H1 (cell line): ENCODE measurements at regions not wholly inside any gene's neighbourhood (a gene's known extent, or its start where the extent isn't known, plus 50 kb on each side); places are given as distances from the start of the nearest gene placed in this dataset.

ENCODE experiments used
- CTCF ChIA-PET: fragments of 300-600 bp; sonication (Branson Sonifier 250); formaldehyde crosslinking; loops from one replicate; lab custom pipeline; 2021; ENCODE audit not compliant: partially characterized antibody; lab: Charles Lee
- POLR2A ChIA-PET: fragments of 300-600 bp; sonication (Branson Sonifier 250); formaldehyde crosslinking; loops from one replicate; lab custom pipeline; 2021; ENCODE audit warnings: inconsistent platforms; ENCODE audit not compliant: partially characterized antibody; lab: Charles Lee
- DNase-seq, 2 experiments: peaks; one replicate each; pipeline versions ENCODE4 v3.0.0 to v3.0.0-alpha.2; 2010 to 2022; ENCODE audit warnings: low spot score in 2 of 2, low read depth in 1 of 2, mixed read lengths in 1 of 2
- FAIRE-seq: peaks from 2 replicates; lab custom pipeline; 2011; peaks lifted over from hg19 to GRCh38; lab: Jason Lieb, UNC
- H2AFZ ChIP-seq: 2 replicates; pipeline ENCODE4 v1.8.1; 2012; ENCODE audit warnings: low read length, inconsistent platforms
- H2AK5ac ChIP-seq: 2 replicates; pipeline ENCODE4 v1.6.1; 2013; ENCODE audit warnings: low read depth, low read length
- H2BK120ac ChIP-seq: replicated peaks from 2 replicates; pipeline ENCODE3; 2013; ENCODE audit warnings: low read depth, low read length, inconsistent platforms
- H2BK12ac ChIP-seq: 2 replicates; pipeline ENCODE4 v1.6.1; 2013; ENCODE audit warnings: low read depth, low read length
- H2BK15ac ChIP-seq: 2 replicates; pipeline ENCODE4 v1.6.1; 2013; ENCODE audit warnings: low read length
- H2BK20ac ChIP-seq: 2 replicates; pipeline ENCODE4 v1.6.1; 2013; ENCODE audit warnings: low read length
- H2BK5ac ChIP-seq: 2 replicates; pipeline ENCODE4 v1.6.1; 2013; ENCODE audit warnings: low read depth, low read length
- H3K14ac ChIP-seq: 2 replicates; pipeline ENCODE4 v1.6.1; 2013; ENCODE audit warnings: inconsistent platforms; ENCODE audit not compliant: insufficient read length
- H3K18ac ChIP-seq: 2 replicates; pipeline ENCODE4 v1.6.1; 2013; ENCODE audit warnings: low read length; ENCODE audit errors: extremely low read depth
- H3K23ac ChIP-seq: 2 replicates; pipeline ENCODE4 v1.6.1; 2013; ENCODE audit warnings: inconsistent platforms; ENCODE audit not compliant: insufficient read length
- H3K23me2 ChIP-seq: 2 replicates; pipeline ENCODE4 v1.6.1; 2013; ENCODE audit warnings: low read depth, low read length
- H3K27ac ChIP-seq: 2 replicates; pipeline ENCODE4 v1.6.1; 2011; ENCODE audit warnings: low read depth, low read length, inconsistent platforms
- H3K27me3 ChIP-seq, 4 experiments: replicated peaks in 1 of 4; 1 replicate in 1 of 4; 2 replicates in 3 of 4; pipeline versions ENCODE4 v1.6.1 to v1.8.1; 2011 to 2013; ENCODE audit warnings: low read length in 3 of 4, mild to moderate bottlenecking in 3 of 4, inconsistent platforms in 2 of 4, mixed read lengths in 2 of 4, moderate library complexity in 1 of 4; ENCODE audit not compliant: control insufficient read depth in 3 of 4, insufficient read depth in 3 of 4; ENCODE audit errors: extremely low read depth in 1 of 4
- H3K36me3 ChIP-seq, 4 experiments: 2 replicates each; pipeline versions ENCODE4 v1.6.1 to v1.8.1; 2011 to 2013; ENCODE audit warnings: mild to moderate bottlenecking in 4 of 4, low read length in 3 of 4, moderate library complexity in 2 of 4, control low read depth in 1 of 4, inconsistent platforms in 1 of 4; ENCODE audit not compliant: insufficient read depth in 4 of 4, control insufficient read depth in 2 of 4
- H3K4ac ChIP-seq: replicated peaks from 2 replicates; pipeline ENCODE3; 2013; ENCODE audit warnings: low read length, low read depth, mixed read lengths, inconsistent platforms; ENCODE audit not compliant: insufficient read length
- H3K4me1 ChIP-seq, 4 experiments: replicated peaks in 1 of 4; 1 replicate in 1 of 4; 2 replicates in 3 of 4; pipeline versions ENCODE4 v1.6.1 to v1.8.1; 2011 to 2013; ENCODE audit warnings: low read length in 3 of 4, inconsistent platforms in 2 of 4, mixed read lengths in 1 of 4; ENCODE audit not compliant: insufficient read depth in 4 of 4, control insufficient read depth in 3 of 4
- H3K4me2 ChIP-seq, 2 experiments: 2 replicates each; pipeline versions ENCODE4 v1.6.1 to v1.8.1; 2011 to 2013; ENCODE audit warnings: low read depth in 2 of 2, low read length in 2 of 2, control low read depth in 1 of 2, inconsistent platforms in 1 of 2, mild to moderate bottlenecking in 1 of 2; ENCODE audit not compliant: insufficient read depth in 1 of 2
- H3K4me3 ChIP-seq, 4 experiments: fragments of 200-600, 300-600 bp in 1 of 4; sonication (generic), shearing (Covaris generic), sonication (Bioruptor Twin) in 1 of 4; 2 replicates each; pipeline versions ENCODE4 v1.5.1 to v1.8.1; 2011 to 2016; ENCODE audit warnings: low read length in 4 of 4, low read depth in 3 of 4, control low read depth in 2 of 4, inconsistent platforms in 2 of 4, mild to moderate bottlenecking in 2 of 4, mixed read lengths in 1 of 4, moderate library complexity in 1 of 4; ENCODE audit not compliant: insufficient read depth in 2 of 4; ENCODE audit errors: extremely low read depth in 1 of 4
- H3K56ac ChIP-seq: replicated peaks from 2 replicates; pipeline ENCODE3; 2013; ENCODE audit warnings: low read depth, mild to moderate bottlenecking, mixed read lengths, low read length, inconsistent platforms; ENCODE audit not compliant: insufficient read length
- H3K79me1 ChIP-seq: 2 replicates; pipeline ENCODE4 v1.6.1; 2013; ENCODE audit warnings: low read depth, low read length, control low read depth
- H3K79me2 ChIP-seq, 2 experiments: 2 replicates each; pipeline versions ENCODE4 v1.6.1 to v1.8.1; 2012 to 2013; ENCODE audit warnings: low read length in 2 of 2, mild to moderate bottlenecking in 2 of 2, inconsistent platforms in 1 of 2; ENCODE audit not compliant: insufficient read depth in 2 of 2, control insufficient read depth in 1 of 2
- H3K9ac ChIP-seq, 4 experiments: replicated peaks in 1 of 4; 1 replicate in 1 of 4; 2 replicates in 3 of 4; pipeline versions ENCODE4 v1.6.1 to v1.8.1; 2011 to 2013; ENCODE audit warnings: low read depth in 3 of 4, low read length in 3 of 4, control low read depth in 2 of 4, mild to moderate bottlenecking in 2 of 4, moderate library complexity in 2 of 4, inconsistent platforms in 1 of 4; ENCODE audit errors: extremely low read depth in 1 of 4
- H3K9me3 ChIP-seq, 2 experiments: 2 replicates each; pipeline versions ENCODE4 v1.6.1 to v1.8.1; 2012 to 2013; ENCODE audit warnings: mild to moderate bottlenecking in 2 of 2, moderate library complexity in 2 of 2, control low read depth in 1 of 2, inconsistent platforms in 1 of 2, low read depth in 1 of 2, low read length in 1 of 2, mixed read lengths in 1 of 2; ENCODE audit not compliant: insufficient read depth in 2 of 2
- H4K20me1 ChIP-seq, 2 experiments: replicated peaks in 1 of 2; 2 replicates each; pipeline versions ENCODE3 to v1.8.1; 2011 to 2013; ENCODE audit warnings: inconsistent platforms in 2 of 2, low read length in 2 of 2, mild to moderate bottlenecking in 1 of 2; ENCODE audit not compliant: insufficient read depth in 2 of 2, control insufficient read depth in 1 of 2
- H4K5ac ChIP-seq: 2 replicates; pipeline ENCODE4 v1.6.1; 2013; ENCODE audit warnings: low read length, low read depth, mixed read lengths, inconsistent platforms; ENCODE audit not compliant: insufficient read length
- H4K8ac ChIP-seq: 2 replicates; pipeline ENCODE4 v1.8.0; 2013; ENCODE audit warnings: mild to moderate bottlenecking, moderate library complexity, low read length, inconsistent platforms; ENCODE audit not compliant: insufficient read depth; ENCODE audit errors: extremely low read depth
- H4K91ac ChIP-seq: replicated peaks from 2 replicates; pipeline ENCODE3; 2013; ENCODE audit warnings: low read length, mixed read lengths, inconsistent platforms; ENCODE audit not compliant: insufficient read length
- E2F6 ChIP-seq: IDR thresholded peaks from 2 replicates; pipeline ENCODE4 v1.6.1; 2012; ENCODE audit warnings: inconsistent platforms
- TEAD4 ChIP-seq: IDR thresholded peaks from 2 replicates; pipeline ENCODE4 v1.6.1; 2012; ENCODE audit warnings: low read depth, low read length, inconsistent platforms, mixed read lengths
- WGBS, 2 experiments: shearing (Covaris generic) in 1 of 2; methylation state at CpG; one replicate each; pipeline versions ENCODE4 v1.1.6 to v1.1.7; 2013 to 2015; ENCODE audit warnings: low lambda C conversion rate in 2 of 2, mixed read lengths in 2 of 2, inconsistent platforms in 1 of 2, low coverage in 1 of 2, missing lambda C conversion rate in 1 of 2; ENCODE audit not compliant: insufficient replicate concordance in 2 of 2, insufficient coverage in 1 of 2, insufficient read length in 1 of 2; ENCODE audit errors: extremely low coverage in 1 of 2, missing lambda C conversion rate in 1 of 2; 5-methylcytosine and 5-hydroxymethylcytosine counted together

- Histone ChIP-seq H3K9me3 (no peaks in the 10 kb centered on the region), H3K4me2 (no peak overlapping the region), H4K91ac (no peak overlapping the region), H3K27me3 (peaks cover 0 to 7% (median 3%) of the 10 kb centered on the region in 4 experiments; a peak in 2 of 7 replicates), H4K5ac (no peak overlapping the region), H3K4me1 (peaks cover 19 to 40% (median 22%) of the 10 kb centered on the region in 4 experiments), H3K9ac (no peak overlapping the region), H3K18ac (peak overlapping the region; percentile 20; the same call in 1 of the 2 replicates), H3K36me3 (no peaks in the 10 kb centered on the region), H3K4me3 (no peak overlapping the region), H4K20me1 (no peaks in the 10 kb centered on the region), H2BK20ac (0 out of 2 replicates have a peak overlapping the region, but pooled peaks have one; percentile 72), H3K4ac (no peak overlapping the region), H4K8ac (no peak overlapping the region), H3K14ac (no peak overlapping the region), H2BK120ac (no peak overlapping the region), H2BK15ac (no peak overlapping the region), H3K27ac (no peak overlapping the region), H3K79me1 (no peaks in the 10 kb centered on the region), H3K23me2 (no peaks in the 10 kb centered on the region), H3K79me2 (no peaks in the 10 kb centered on the region), H2AFZ (no peak overlapping the region), H2BK12ac (peak overlapping the region; percentile 73; the same call in 1 of the 2 replicates), H2BK5ac (peak overlapping the region; percentile 31; the same call in 1 of the 2 replicates), H2AK5ac (no peak overlapping the region), H3K56ac (no peak overlapping the region), H3K23ac (no peak overlapping the region)
- no peak for DNase-seq
- 84% methylated on average over 3 of the region's 3 CpGs; no CpG with 5 or more reads in 1 of the 2 experiments for WGBS, 2 experiments
- ChIA-PET POLR2A (interaction anchor here (2.2 kb wide), 1 partner anchor 8 kb away, joined by 8 read pairs; no protein-coding TSS in a partner anchor), CTCF (interaction anchor here (0.6 to 38.1 kb wide), 11 partner anchors 13 to 113 kb away, joined by 3 to 1519 read pairs (median 4); partner anchors contain the start of gene SDC3)
- no peak for FAIRE-seq
- TF ChIP-seq E2F6 = no peak
- peak; percentile 56 for TF ChIP-seq TEAD4
Observed at GRCh38 chr1:30808067-30808662, 50.6 kb upstream of the LAPTM5 start.
